ENCODE measurements at regions not wholly inside any gene's neighbourhood (a gene's known extent, or its start where the extent isn't known, plus 50 kb on each side); places are given as distances from the start of the nearest gene placed in this dataset.

DNA sequence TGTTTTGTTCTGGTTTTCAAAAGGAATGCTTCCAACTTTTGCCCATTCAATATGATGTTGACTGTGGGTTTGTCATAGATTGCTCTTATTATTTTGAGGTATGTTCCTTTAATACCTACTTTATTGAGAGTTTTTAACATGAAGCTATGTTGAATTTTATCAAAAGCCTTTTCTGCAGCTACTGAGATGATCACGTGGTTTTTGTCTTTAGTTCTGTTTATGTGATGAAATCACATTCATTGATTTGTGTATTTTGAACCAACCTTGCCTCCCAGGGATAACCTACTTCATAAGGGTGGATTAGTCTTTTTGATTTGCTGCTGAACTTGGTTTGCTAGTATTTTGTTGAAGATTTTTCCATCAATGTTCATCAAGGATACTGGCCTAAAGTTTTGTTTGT, 92.7 kb upstream of the TCF21 start:
- no peaks in the 10 kb centered on the region for H3K27me3 ChIP-seq (replicated peaks; ENCODE audit: control insufficient read depth, insufficient read depth, low read length)
- no peak overlapping the region for H3K4me3 ChIP-seq (replicated peaks; ENCODE audit: low read depth, low read length)
- no peak for DNase-seq (ENCODE audit: extremely low read depth, insufficient read length)
- no peaks in the 10 kb centered on the region for H3K36me3 ChIP-seq (ENCODE audit: control insufficient read depth, insufficient read depth, low read length)
- TF ChIP-seq, protein P1, sequence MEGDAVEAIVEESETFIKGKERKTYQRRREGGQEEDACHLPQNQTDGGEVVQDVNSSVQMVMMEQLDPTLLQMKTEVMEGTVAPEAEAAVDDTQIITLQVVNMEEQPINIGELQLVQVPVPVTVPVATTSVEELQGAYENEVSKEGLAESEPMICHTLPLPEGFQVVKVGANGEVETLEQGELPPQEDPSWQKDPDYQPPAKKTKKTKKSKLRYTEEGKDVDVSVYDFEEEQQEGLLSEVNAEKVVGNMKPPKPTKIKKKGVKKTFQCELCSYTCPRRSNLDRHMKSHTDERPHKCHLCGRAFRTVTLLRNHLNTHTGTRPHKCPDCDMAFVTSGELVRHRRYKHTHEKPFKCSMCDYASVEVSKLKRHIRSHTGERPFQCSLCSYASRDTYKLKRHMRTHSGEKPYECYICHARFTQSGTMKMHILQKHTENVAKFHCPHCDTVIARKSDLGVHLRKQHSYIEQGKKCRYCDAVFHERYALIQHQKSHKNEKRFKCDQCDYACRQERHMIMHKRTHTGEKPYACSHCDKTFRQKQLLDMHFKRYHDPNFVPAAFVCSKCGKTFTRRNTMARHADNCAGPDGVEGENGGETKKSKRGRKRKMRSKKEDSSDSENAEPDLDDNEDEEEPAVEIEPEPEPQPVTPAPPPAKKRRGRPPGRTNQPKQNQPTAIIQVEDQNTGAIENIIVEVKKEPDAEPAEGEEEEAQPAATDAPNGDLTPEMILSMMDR (IDR thresholded peaks at IDR 0.05; ENCODE audit: insufficient read depth, low read length, poor library complexity, severe bottlenecking) = no peak

DNA sequence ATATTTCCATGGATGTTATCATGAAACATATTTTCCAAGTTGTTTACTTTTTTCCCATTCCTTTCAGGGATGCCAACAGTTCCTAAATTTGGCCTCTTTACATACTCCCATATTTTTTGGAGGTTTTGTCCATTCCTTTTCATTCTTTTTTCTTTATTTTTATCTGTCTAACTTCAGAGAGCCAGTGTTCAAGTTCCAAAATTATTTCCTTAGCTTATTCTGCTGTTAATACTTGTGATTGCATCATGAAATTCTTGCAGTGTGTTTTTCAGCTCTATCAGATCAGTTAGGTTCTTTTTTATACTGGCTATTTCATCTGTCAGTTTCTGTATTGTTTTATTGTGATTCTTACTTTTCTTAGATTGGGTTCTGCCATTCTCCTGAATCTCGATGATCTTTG, 89.9 kb upstream of the TCF21 start:
- H3K36me3 ChIP-seq (ENCODE audit: control insufficient read depth, insufficient read depth, low read length) = no peaks in the 10 kb centered on the region
- no peaks in the 10 kb centered on the region for H3K27me3 ChIP-seq (replicated peaks; ENCODE audit: control insufficient read depth, insufficient read depth, low read length)
- TF ChIP-seq, protein P1 (IDR thresholded peaks at IDR 0.05; ENCODE audit: insufficient read depth, low read length, poor library complexity, severe bottlenecking) = no peak
- H3K4me3 ChIP-seq (replicated peaks; ENCODE audit: low read depth, low read length) = no peak overlapping the region
- DNase-seq (ENCODE audit: extremely low read depth, insufficient read length) = no peak

DNA sequence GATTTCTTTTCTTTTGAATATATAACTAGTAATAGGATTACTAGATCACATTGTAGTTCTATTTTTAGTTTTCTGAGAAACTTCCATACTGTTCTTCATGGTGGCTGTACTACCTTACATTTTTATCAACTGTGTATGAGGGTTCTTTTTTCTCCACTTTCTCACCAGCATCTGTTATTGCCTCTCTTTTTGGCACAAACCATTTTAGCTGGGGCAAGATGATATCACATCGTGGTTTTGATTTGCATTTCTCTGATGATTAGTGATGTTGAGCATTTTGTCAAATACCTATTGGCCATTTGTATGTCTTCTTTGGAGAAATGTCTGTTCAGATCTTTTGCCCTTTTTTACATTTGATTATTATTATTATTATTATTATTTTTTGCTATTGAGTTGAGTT, 86.1 kb upstream of the TCF21 start:
- TF ChIP-seq, protein P1 (IDR thresholded peaks at IDR 0.05; ENCODE audit: insufficient read depth, low read length, poor library complexity, severe bottlenecking) = no peak

GRCh38 chr6:133804265-133804664, 84.6 kb upstream of the TCF21 start:
- no peak for DNase-seq (ENCODE audit: extremely low read depth, insufficient read length)
- TF ChIP-seq, protein P1 (IDR thresholded peaks at IDR 0.05; ENCODE audit: insufficient read depth, low read length, poor library complexity, severe bottlenecking) = no peak
- Histone ChIP-seq H3K27me3 (replicated peaks; ENCODE audit: control insufficient read depth, insufficient read depth, low read length) (no peaks in the 10 kb centered on the region), H3K4me3 (replicated peaks; ENCODE audit: low read depth, low read length) (no peak overlapping the region), H3K36me3 (ENCODE audit: control insufficient read depth, insufficient read depth, low read length) (no peaks in the 10 kb centered on the region)

More for the DNA sequence above, 86.1 kb upstream of the TCF21 start:
- no peak overlapping the region for H3K4me3 ChIP-seq (replicated peaks; ENCODE audit: low read depth, low read length)
- DNase-seq (ENCODE audit: extremely low read depth, insufficient read length) = no peak
- no peaks in the 10 kb centered on the region for H3K27me3 ChIP-seq (replicated peaks; ENCODE audit: control insufficient read depth, insufficient read depth, low read length)
- H3K36me3 ChIP-seq (ENCODE audit: control insufficient read depth, insufficient read depth, low read length) = no peaks in the 10 kb centered on the region

GRCh38 chr6:133805876-133806275, 83.0 kb upstream of the TCF21 start:
- DNase-seq (ENCODE audit: extremely low read depth, insufficient read length) = no peak
- Histone ChIP-seq H3K27me3 (replicated peaks; ENCODE audit: control insufficient read depth, insufficient read depth, low read length) (no peaks in the 10 kb centered on the region), H3K36me3 (ENCODE audit: control insufficient read depth, insufficient read depth, low read length) (no peaks in the 10 kb centered on the region), H3K4me3 (replicated peaks; ENCODE audit: low read depth, low read length) (no peak overlapping the region)
- TF ChIP-seq, protein P1 (IDR thresholded peaks at IDR 0.05; ENCODE audit: insufficient read depth, low read length, poor library complexity, severe bottlenecking) = no peak
